ENCODE measurements at regions not wholly inside any gene's neighbourhood (a gene's known extent, or its start where the extent isn't known, plus 50 kb on each side); places are given as distances from the start of the nearest gene placed in this dataset.

DNA sequence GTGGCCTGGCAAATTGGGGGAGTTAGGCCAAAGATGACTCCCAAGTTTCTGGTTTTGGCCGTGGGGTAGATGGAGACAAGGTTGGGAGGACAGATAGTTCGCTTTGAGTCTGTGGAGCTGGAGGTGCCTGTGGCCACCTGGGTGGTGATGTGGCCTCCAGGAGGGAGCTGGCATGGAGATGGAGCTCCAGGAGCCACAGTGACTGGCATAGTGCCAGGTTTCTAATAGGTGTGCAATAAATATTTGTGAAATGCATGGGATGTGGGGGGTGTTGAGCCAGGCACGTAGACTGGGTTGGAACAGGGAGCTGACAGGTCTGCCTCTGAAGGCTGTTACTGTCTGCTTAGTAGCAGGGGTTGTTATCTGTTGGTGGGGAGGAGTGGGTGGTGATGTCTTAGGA, 102.7 kb downstream of the PAX1 start:
- TF ChIP-seq SUZ12 (IDR thresholded peaks at IDR 0.05; ENCODE audit: extremely low read depth, insufficient read depth, insufficient read length) (no peak), ZNF274 (IDR thresholded peaks at IDR 0.05; ENCODE audit: low read depth, low read length) (no peak)
